CD4-positive, alpha-beta T cell treated with Interleukin-2 at 100 ng/mL for 4 hours (primary cell): ENCODE measurements at regions not wholly inside any gene's neighbourhood (a gene's known extent, or its start where the extent isn't known, plus 50 kb on each side); places are given as distances from the start of the nearest gene placed in this dataset.
"Not testable (repeated sequence)": the region's sequence is repeated elsewhere in the genome, so short reads cannot be mapped to it uniquely, and the experiment has no call there.

Source experiments
- DNase-seq: peaks from one replicate; pipeline ENCODE4 v3.0.0-alpha.2; 2020; ENCODE audit warnings: low spot score

GRCh38 chr13:61664801-61665705, 249.4 kb upstream of the PCDH20 start:
- no peak for DNase-seq

- DNase-seq, result no peak
Measured at GRCh38 chr13:61654481-61654880, 238.8 kb upstream of the PCDH20 start.

- no peak for DNase-seq
Measured at GRCh38 chr13:61648547-61648946, 232.9 kb upstream of the PCDH20 start.

GRCh38 chr13:61612192-61612591, 196.5 kb upstream of the PCDH20 start:
- DNase-seq, result no peak

GRCh38 chr13:61608138-61608537, 192.5 kb upstream of the PCDH20 start:
- DNase-seq, result no peak

GRCh38 chr13:61600360-61601033, 184.8 kb upstream of the PCDH20 start:
- DNase-seq, result no peak

GRCh38 chr13:61592489-61592888, 176.8 kb upstream of the PCDH20 start:
- DNase-seq, result no peak

GRCh38 chr13:61575973-61576372, 160.3 kb upstream of the PCDH20 start:
- DNase-seq, result no peak

GRCh38 chr13:61563645-61564044, 148.0 kb upstream of the PCDH20 start:
- DNase-seq, result no peak

- no peak for DNase-seq
Measured at GRCh38 chr13:61546911-61547310, 131.3 kb upstream of the PCDH20 start.

- DNase-seq, result no peak
Measured at GRCh38 chr13:61546413-61546812, 130.8 kb upstream of the PCDH20 start.

- no peak for DNase-seq
Measured at GRCh38 chr13:61536433-61536832, 120.8 kb upstream of the PCDH20 start.

- DNase-seq, result no peak
Measured at GRCh38 chr13:61531383-61532065, 115.9 kb upstream of the PCDH20 start.

- not testable (repeated sequence) for DNase-seq
Measured at GRCh38 chr13:61519214-61519613, 103.6 kb upstream of the PCDH20 start.

- no peak for DNase-seq
Measured at GRCh38 chr13:61508936-61509335, 93.3 kb upstream of the PCDH20 start.

- DNase-seq, result no peak
Measured at GRCh38 chr13:61500176-61500575, 84.5 kb upstream of the PCDH20 start.

GRCh38 chr13:61495648-61496047, 80.0 kb upstream of the PCDH20 start:
- DNase-seq, result no peak

GRCh38 chr13:61493556-61493955, 77.9 kb upstream of the PCDH20 start:
- DNase-seq, result not testable (repeated sequence)

GRCh38 chr13:61486496-61486895, 70.8 kb upstream of the PCDH20 start:
- no peak for DNase-seq

- DNase-seq, result no peak
Measured at GRCh38 chr13:61485128-61485765, 69.6 kb upstream of the PCDH20 start.

GRCh38 chr13:61477619-61478018, 62.0 kb upstream of the PCDH20 start:
- DNase-seq, result no peak

GRCh38 chr13:61470786-61471185, 55.1 kb upstream of the PCDH20 start:
- no peak for DNase-seq
